H1 (cell line): ENCODE measurements at regions not wholly inside any gene's neighbourhood (a gene's known extent, or its start where the extent isn't known, plus 50 kb on each side); places are given as distances from the start of the nearest gene placed in this dataset.

Experiments used
- CTCF ChIA-PET: fragments of 300-600 bp; sonication (Branson Sonifier 250); formaldehyde crosslinking; loops from one replicate; lab custom pipeline; 2021; ENCODE audit not compliant: partially characterized antibody; lab: Charles Lee
- POLR2A ChIA-PET: fragments of 300-600 bp; sonication (Branson Sonifier 250); formaldehyde crosslinking; loops from one replicate; lab custom pipeline; 2021; ENCODE audit warnings: inconsistent platforms; ENCODE audit not compliant: partially characterized antibody; lab: Charles Lee
- DNase-seq, 2 experiments: peaks; one replicate each; pipeline versions ENCODE4 v3.0.0 to v3.0.0-alpha.2; 2010 to 2022; ENCODE audit warnings: low spot score in 2 of 2, low read depth in 1 of 2, mixed read lengths in 1 of 2
- FAIRE-seq: peaks from 2 replicates; lab custom pipeline; 2011; peaks lifted over from hg19 to GRCh38; lab: Jason Lieb, UNC
- H2AFZ ChIP-seq: 2 replicates; pipeline ENCODE4 v1.8.1; 2012; ENCODE audit warnings: low read length, inconsistent platforms
- H2AK5ac ChIP-seq: 2 replicates; pipeline ENCODE4 v1.6.1; 2013; ENCODE audit warnings: low read depth, low read length
- H2BK120ac ChIP-seq: replicated peaks from 2 replicates; pipeline ENCODE3; 2013; ENCODE audit warnings: low read depth, low read length, inconsistent platforms
- H2BK12ac ChIP-seq: 2 replicates; pipeline ENCODE4 v1.6.1; 2013; ENCODE audit warnings: low read depth, low read length
- H2BK15ac ChIP-seq: 2 replicates; pipeline ENCODE4 v1.6.1; 2013; ENCODE audit warnings: low read length
- H2BK20ac ChIP-seq: 2 replicates; pipeline ENCODE4 v1.6.1; 2013; ENCODE audit warnings: low read length
- H2BK5ac ChIP-seq: 2 replicates; pipeline ENCODE4 v1.6.1; 2013; ENCODE audit warnings: low read depth, low read length
- H3K14ac ChIP-seq: 2 replicates; pipeline ENCODE4 v1.6.1; 2013; ENCODE audit warnings: inconsistent platforms; ENCODE audit not compliant: insufficient read length
- H3K18ac ChIP-seq: 2 replicates; pipeline ENCODE4 v1.6.1; 2013; ENCODE audit warnings: low read length; ENCODE audit errors: extremely low read depth
- H3K23ac ChIP-seq: 2 replicates; pipeline ENCODE4 v1.6.1; 2013; ENCODE audit warnings: inconsistent platforms; ENCODE audit not compliant: insufficient read length
- H3K23me2 ChIP-seq: 2 replicates; pipeline ENCODE4 v1.6.1; 2013; ENCODE audit warnings: low read depth, low read length
- H3K27ac ChIP-seq: 2 replicates; pipeline ENCODE4 v1.6.1; 2011; ENCODE audit warnings: low read depth, low read length, inconsistent platforms
- H3K27me3 ChIP-seq, 4 experiments: replicated peaks in 1 of 4; 1 replicate in 1 of 4; 2 replicates in 3 of 4; pipeline versions ENCODE4 v1.6.1 to v1.8.1; 2011 to 2013; ENCODE audit warnings: low read length in 3 of 4, mild to moderate bottlenecking in 3 of 4, inconsistent platforms in 2 of 4, mixed read lengths in 2 of 4, moderate library complexity in 1 of 4; ENCODE audit not compliant: control insufficient read depth in 3 of 4, insufficient read depth in 3 of 4; ENCODE audit errors: extremely low read depth in 1 of 4
- H3K36me3 ChIP-seq, 4 experiments: 2 replicates each; pipeline versions ENCODE4 v1.6.1 to v1.8.1; 2011 to 2013; ENCODE audit warnings: mild to moderate bottlenecking in 4 of 4, low read length in 3 of 4, moderate library complexity in 2 of 4, control low read depth in 1 of 4, inconsistent platforms in 1 of 4; ENCODE audit not compliant: insufficient read depth in 4 of 4, control insufficient read depth in 2 of 4
- H3K4ac ChIP-seq: replicated peaks from 2 replicates; pipeline ENCODE3; 2013; ENCODE audit warnings: low read length, low read depth, mixed read lengths, inconsistent platforms; ENCODE audit not compliant: insufficient read length
- H3K4me1 ChIP-seq, 4 experiments: replicated peaks in 1 of 4; 1 replicate in 1 of 4; 2 replicates in 3 of 4; pipeline versions ENCODE4 v1.6.1 to v1.8.1; 2011 to 2013; ENCODE audit warnings: low read length in 3 of 4, inconsistent platforms in 2 of 4, mixed read lengths in 1 of 4; ENCODE audit not compliant: insufficient read depth in 4 of 4, control insufficient read depth in 3 of 4
- H3K4me2 ChIP-seq, 2 experiments: 2 replicates each; pipeline versions ENCODE4 v1.6.1 to v1.8.1; 2011 to 2013; ENCODE audit warnings: low read depth in 2 of 2, low read length in 2 of 2, control low read depth in 1 of 2, inconsistent platforms in 1 of 2, mild to moderate bottlenecking in 1 of 2; ENCODE audit not compliant: insufficient read depth in 1 of 2
- H3K4me3 ChIP-seq, 4 experiments: fragments of 200-600, 300-600 bp in 1 of 4; sonication (generic), shearing (Covaris generic), sonication (Bioruptor Twin) in 1 of 4; 2 replicates each; pipeline versions ENCODE4 v1.5.1 to v1.8.1; 2011 to 2016; ENCODE audit warnings: low read length in 4 of 4, low read depth in 3 of 4, control low read depth in 2 of 4, inconsistent platforms in 2 of 4, mild to moderate bottlenecking in 2 of 4, mixed read lengths in 1 of 4, moderate library complexity in 1 of 4; ENCODE audit not compliant: insufficient read depth in 2 of 4; ENCODE audit errors: extremely low read depth in 1 of 4
- H3K56ac ChIP-seq: replicated peaks from 2 replicates; pipeline ENCODE3; 2013; ENCODE audit warnings: low read depth, mild to moderate bottlenecking, mixed read lengths, low read length, inconsistent platforms; ENCODE audit not compliant: insufficient read length
- H3K79me1 ChIP-seq: 2 replicates; pipeline ENCODE4 v1.6.1; 2013; ENCODE audit warnings: low read depth, low read length, control low read depth
- H3K79me2 ChIP-seq, 2 experiments: 2 replicates each; pipeline versions ENCODE4 v1.6.1 to v1.8.1; 2012 to 2013; ENCODE audit warnings: low read length in 2 of 2, mild to moderate bottlenecking in 2 of 2, inconsistent platforms in 1 of 2; ENCODE audit not compliant: insufficient read depth in 2 of 2, control insufficient read depth in 1 of 2
- H3K9ac ChIP-seq, 4 experiments: replicated peaks in 1 of 4; 1 replicate in 1 of 4; 2 replicates in 3 of 4; pipeline versions ENCODE4 v1.6.1 to v1.8.1; 2011 to 2013; ENCODE audit warnings: low read depth in 3 of 4, low read length in 3 of 4, control low read depth in 2 of 4, mild to moderate bottlenecking in 2 of 4, moderate library complexity in 2 of 4, inconsistent platforms in 1 of 4; ENCODE audit errors: extremely low read depth in 1 of 4
- H3K9me3 ChIP-seq, 2 experiments: 2 replicates each; pipeline versions ENCODE4 v1.6.1 to v1.8.1; 2012 to 2013; ENCODE audit warnings: mild to moderate bottlenecking in 2 of 2, moderate library complexity in 2 of 2, control low read depth in 1 of 2, inconsistent platforms in 1 of 2, low read depth in 1 of 2, low read length in 1 of 2, mixed read lengths in 1 of 2; ENCODE audit not compliant: insufficient read depth in 2 of 2
- H4K20me1 ChIP-seq, 2 experiments: replicated peaks in 1 of 2; 2 replicates each; pipeline versions ENCODE3 to v1.8.1; 2011 to 2013; ENCODE audit warnings: inconsistent platforms in 2 of 2, low read length in 2 of 2, mild to moderate bottlenecking in 1 of 2; ENCODE audit not compliant: insufficient read depth in 2 of 2, control insufficient read depth in 1 of 2
- H4K5ac ChIP-seq: 2 replicates; pipeline ENCODE4 v1.6.1; 2013; ENCODE audit warnings: low read length, low read depth, mixed read lengths, inconsistent platforms; ENCODE audit not compliant: insufficient read length
- H4K8ac ChIP-seq: 2 replicates; pipeline ENCODE4 v1.8.0; 2013; ENCODE audit warnings: mild to moderate bottlenecking, moderate library complexity, low read length, inconsistent platforms; ENCODE audit not compliant: insufficient read depth; ENCODE audit errors: extremely low read depth
- H4K91ac ChIP-seq: replicated peaks from 2 replicates; pipeline ENCODE3; 2013; ENCODE audit warnings: low read length, mixed read lengths, inconsistent platforms; ENCODE audit not compliant: insufficient read length
- FOSL1 ChIP-seq: IDR thresholded peaks from 2 replicates; pipeline ENCODE4 v1.6.1; 2011; ENCODE audit warnings: mild to moderate bottlenecking, low read depth, low read length, moderate library complexity; ENCODE audit not compliant: insufficient read depth
- WGBS, 2 experiments: shearing (Covaris generic) in 1 of 2; methylation state at CpG; one replicate each; pipeline versions ENCODE4 v1.1.6 to v1.1.7; 2013 to 2015; ENCODE audit warnings: low lambda C conversion rate in 2 of 2, mixed read lengths in 2 of 2, inconsistent platforms in 1 of 2, low coverage in 1 of 2, missing lambda C conversion rate in 1 of 2; ENCODE audit not compliant: insufficient replicate concordance in 2 of 2, insufficient coverage in 1 of 2, insufficient read length in 1 of 2; ENCODE audit errors: extremely low coverage in 1 of 2, missing lambda C conversion rate in 1 of 2; 5-methylcytosine and 5-hydroxymethylcytosine counted together

GRCh38 chr4:156198511-156198910 is 244.8 kb upstream of the CTSO start:
- no peak for TF ChIP-seq FOSL1
- Histone ChIP-seq H4K91ac (no peak overlapping the region), H2BK5ac (no peak overlapping the region; the same call in 1 of the 2 replicates), H3K9me3 (no peaks in the 10 kb centered on the region), H2AFZ (no peak overlapping the region), H2BK120ac (no peak overlapping the region), H3K4me3 (no peak overlapping the region), H3K14ac (no peak overlapping the region), H3K36me3 (no peaks in the 10 kb centered on the region), H3K18ac (no peak overlapping the region), H3K23ac (no peak overlapping the region), H3K79me1 (no peaks in the 10 kb centered on the region), H3K4me2 (no peak overlapping the region), H3K4ac (no peak overlapping the region), H3K27me3 (no peaks in the 10 kb centered on the region), H4K5ac (no peak overlapping the region), H2BK15ac (no peak overlapping the region), H3K56ac (no peak overlapping the region), H3K4me1 (no peaks in the 10 kb centered on the region), H3K23me2 (no peaks in the 10 kb centered on the region), H4K8ac (no peak overlapping the region), H3K79me2 (no peaks in the 10 kb centered on the region), H2AK5ac (no peak overlapping the region), H3K9ac (no peak overlapping the region), H4K20me1 (no peaks in the 10 kb centered on the region), H2BK12ac (no peak overlapping the region), H2BK20ac (no peak overlapping the region), H3K27ac (no peak overlapping the region)
- FAIRE-seq: no peak
- 93% methylated on average over 12 of the region's 15 CpGs; no CpG with 5 or more reads in 1 of the 2 experiments for WGBS, 2 experiments
- ChIA-PET POLR2A (no interaction called here), CTCF (interaction anchor here (2.1 kb wide), 1 partner anchor 12 kb away, joined by 6 read pairs; no protein-coding TSS in a partner anchor)
- DNase-seq: no peak
